ENCODE measurements at regions not wholly inside any gene's neighbourhood (a gene's known extent, or its start where the extent isn't known, plus 50 kb on each side); places are given as distances from the start of the nearest gene placed in this dataset.

DNA sequence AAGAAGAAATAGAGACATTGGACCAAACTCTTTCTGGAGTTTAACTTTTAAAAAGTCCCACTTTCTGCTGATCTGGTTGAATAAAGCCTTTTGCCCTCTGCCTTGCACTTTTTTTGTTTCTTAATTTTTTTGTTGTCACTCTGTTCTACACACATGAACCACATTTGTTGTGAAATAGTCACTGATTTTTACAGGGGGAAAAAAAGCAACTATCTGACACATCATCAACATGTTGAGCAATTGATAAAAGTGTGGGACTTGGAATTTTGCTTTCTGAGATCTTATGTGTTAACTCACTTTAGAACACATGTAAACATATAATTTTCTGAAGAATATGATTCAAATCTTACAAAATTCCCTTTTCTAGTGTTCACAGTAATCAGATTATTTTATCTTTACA lies 414.8 kb upstream of the FIGN start:
- DNase-seq (ENCODE audit: low read depth, low spot score) (no peak), FAIRE-seq (no peak)
- no peak overlapping the region for H3K4me2 ChIP-seq (ENCODE audit: control insufficient read depth, extremely low read depth, insufficient read depth, low read depth, low read length)
- H3K9me3 ChIP-seq (ENCODE audit: control insufficient read depth, low read depth, low read length), result no peaks in the 10 kb centered on the region
- no peak overlapping the region for H3K9ac ChIP-seq (ENCODE audit: control insufficient read depth, extremely low read depth, insufficient read depth, low read length)
- TF ChIP-seq EZH2 (IDR thresholded peaks at IDR 0.05; ENCODE audit: low read length) (no peak), CTCF (optimal IDR thresholded peaks at IDR 0.05 in 1 of 3, IDR thresholded peaks at IDR 0.05 in 1 of 3, conservative IDR thresholded peaks at IDR 0.05 in 1 of 3; ENCODE audit: extremely low read depth in 1 of 3, insufficient read depth in 2 of 3, low read length in 3 of 3) (no peak)
- H2AFZ ChIP-seq (ENCODE audit: control insufficient read depth, low read length), result no peak overlapping the region
- H3K4me3 ChIP-seq (ENCODE audit: control insufficient read depth in 2 of 3, extremely low read depth in 1 of 3, insufficient read depth in 2 of 3, low read depth in 1 of 3, low read length in 3 of 3), result no peak overlapping the region
- H3K36me3 ChIP-seq (ENCODE audit: control insufficient read depth in 2 of 2, extremely low read depth in 1 of 2, insufficient read depth in 2 of 2, low read length in 2 of 2), result no peaks in the 10 kb centered on the region
- no peaks in the 10 kb centered on the region for H3K27me3 ChIP-seq (ENCODE audit: control insufficient read depth, extremely low read depth, insufficient read depth, low read length)
- no peaks in the 10 kb centered on the region for H3K79me2 ChIP-seq (ENCODE audit: control insufficient read depth, insufficient read depth, low read length)
- no peak overlapping the region for H3K27ac ChIP-seq (ENCODE audit: control insufficient read depth, insufficient read depth, low read length)
- dilution Hi-C loops (cut with MboI; ENCODE audit: extremely low pct_ligation_motif_present, low sequenced_read_pairs), result no loop called here
- H4K20me1 ChIP-seq (ENCODE audit: control insufficient read depth, extremely low read depth, insufficient read depth, low read length), result no peaks in the 10 kb centered on the region
- no peaks in the 10 kb centered on the region for H3K9me1 ChIP-seq (ENCODE audit: control insufficient read depth, extremely low read depth, insufficient read depth, low read length)
- H3K4me1 ChIP-seq (ENCODE audit: control insufficient read depth, extremely low read depth, insufficient read depth, low read length), result peaks cover 9% of the 10 kb centered on the region

DNA sequence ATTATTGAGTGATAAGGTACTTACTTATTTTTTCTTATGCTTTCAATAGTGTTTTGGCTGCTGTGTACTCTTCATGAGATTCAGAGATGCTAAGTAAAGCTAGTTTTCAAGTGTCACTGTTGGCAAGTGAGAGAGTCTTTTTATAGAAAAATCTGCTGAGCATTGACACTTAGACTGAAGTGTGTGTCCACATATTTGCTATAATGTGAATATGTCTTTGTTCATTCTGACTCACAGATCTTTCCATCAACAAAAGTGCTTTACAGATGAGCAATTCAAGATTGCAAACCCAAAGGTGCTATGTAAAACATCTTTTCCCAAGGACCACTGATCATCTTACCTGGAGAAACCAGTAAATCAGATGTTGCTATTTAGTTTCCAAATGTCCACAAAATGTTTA lies 410.6 kb upstream of the FIGN start:
- no peak for DNase-seq (ENCODE audit: low read depth, low spot score)
- H3K9me1 ChIP-seq (ENCODE audit: control insufficient read depth, extremely low read depth, insufficient read depth, low read length), result no peaks in the 10 kb centered on the region
- H3K79me2 ChIP-seq (ENCODE audit: control insufficient read depth, insufficient read depth, low read length), result no peaks in the 10 kb centered on the region
- H3K4me2 ChIP-seq (ENCODE audit: control insufficient read depth, extremely low read depth, insufficient read depth, low read depth, low read length), result no peak overlapping the region
- no peaks in the 10 kb centered on the region for H3K9me3 ChIP-seq (ENCODE audit: control insufficient read depth, low read depth, low read length)
- dilution Hi-C loops (cut with MboI; ENCODE audit: extremely low pct_ligation_motif_present, low sequenced_read_pairs), result no loop called here
- no peak overlapping the region for H3K4me3 ChIP-seq (ENCODE audit: control insufficient read depth in 2 of 3, extremely low read depth in 1 of 3, insufficient read depth in 2 of 3, low read depth in 1 of 3, low read length in 3 of 3)
- H3K4me1 ChIP-seq (ENCODE audit: control insufficient read depth, extremely low read depth, insufficient read depth, low read length), result peaks cover 20% of the 10 kb centered on the region
- TF ChIP-seq CTCF (optimal IDR thresholded peaks at IDR 0.05 in 1 of 3, IDR thresholded peaks at IDR 0.05 in 1 of 3, conservative IDR thresholded peaks at IDR 0.05 in 1 of 3; ENCODE audit: extremely low read depth in 1 of 3, insufficient read depth in 2 of 3, low read length in 3 of 3) (no peak), EZH2 (IDR thresholded peaks at IDR 0.05; ENCODE audit: low read length) (no peak)
- no peak overlapping the region for H3K9ac ChIP-seq (ENCODE audit: control insufficient read depth, extremely low read depth, insufficient read depth, low read length)
- H2AFZ ChIP-seq (ENCODE audit: control insufficient read depth, low read length), result no peak overlapping the region
- H4K20me1 ChIP-seq (ENCODE audit: control insufficient read depth, extremely low read depth, insufficient read depth, low read length), result no peaks in the 10 kb centered on the region
- FAIRE-seq, result peak; percentile 84
- no peak overlapping the region for H3K27ac ChIP-seq (ENCODE audit: control insufficient read depth, insufficient read depth, low read length)
- no peaks in the 10 kb centered on the region for H3K27me3 ChIP-seq (ENCODE audit: control insufficient read depth, extremely low read depth, insufficient read depth, low read length)
- H3K36me3 ChIP-seq (ENCODE audit: control insufficient read depth in 2 of 2, extremely low read depth in 1 of 2, insufficient read depth in 2 of 2, low read length in 2 of 2), result no peaks in the 10 kb centered on the region
